GM23248 (cell line): ENCODE measurements at regions not wholly inside any gene's neighbourhood (a gene's known extent, or its start where the extent isn't known, plus 50 kb on each side); places are given as distances from the start of the nearest gene placed in this dataset.
A peak's percentile ranks its signal among the peaks of the same experiment; 100 is the strongest.

Experiments
- DNase-seq: peaks from one replicate; pipeline ENCODE4 v3.0.0-alpha.2; 2015
- H2AFZ ChIP-seq: fragments of 200-600 bp; sonication (generic); 2 replicates; pipeline ENCODE4 v1.6.1; 2016; ENCODE audit warnings: antibody characterized with exemption
- H3F3A ChIP-seq: fragments of 200-600 bp; sonication (generic); 2 replicates; pipeline ENCODE4 v1.6.1; 2016; ENCODE audit warnings: mild to moderate bottlenecking, antibody characterized with exemption, mixed run types; ENCODE audit not compliant: insufficient read depth
- H3K27ac ChIP-seq: fragments of 200-600 bp; sonication (generic); 2 replicates; pipeline ENCODE4 v1.5.1; 2016; ENCODE audit warnings: mild to moderate bottlenecking
- H3K27me3 ChIP-seq: fragments of 200-600 bp; sonication (generic); replicated peaks from 2 replicates; pipeline ENCODE4 v1.6.1; 2016; ENCODE audit warnings: mild to moderate bottlenecking; ENCODE audit not compliant: insufficient read depth
- H3K36me3 ChIP-seq: fragments of 200-600 bp; sonication (generic); 2 replicates; pipeline ENCODE4 v1.6.1; 2016; ENCODE audit warnings: low read depth, mild to moderate bottlenecking
- H3K4me1 ChIP-seq: fragments of 200-600 bp; sonication (generic); 2 replicates; pipeline ENCODE4 v1.6.1; 2016; ENCODE audit warnings: mild to moderate bottlenecking; ENCODE audit not compliant: insufficient read depth
- H3K4me2 ChIP-seq: fragments of 200-600 bp; sonication (generic); one replicate; pipeline ENCODE4 v1.6.1; 2016; ENCODE audit warnings: mild to moderate bottlenecking; ENCODE audit not compliant: unreplicated experiment
- H3K4me3 ChIP-seq: fragments of 200-600 bp; sonication (generic); 2 replicates; pipeline ENCODE4 v1.5.1; 2016; ENCODE audit warnings: mild to moderate bottlenecking
- H3K79me2 ChIP-seq: fragments of 200-600 bp; sonication (generic); 2 replicates; pipeline ENCODE4 v1.6.1; 2016; ENCODE audit warnings: mild to moderate bottlenecking; ENCODE audit not compliant: insufficient read depth
- H3K9ac ChIP-seq: fragments of 200-600 bp; sonication (generic); 2 replicates; pipeline ENCODE4 v1.6.1; 2016; ENCODE audit warnings: mild to moderate bottlenecking
- H3K9me2 ChIP-seq: fragments of 200-600 bp; sonication (generic); 2 replicates; pipeline ENCODE4 v1.6.1; 2016; ENCODE audit warnings: mixed run types, mild to moderate bottlenecking, moderate library complexity; ENCODE audit not compliant: insufficient read depth
- H3K9me3 ChIP-seq: fragments of 200-600 bp; sonication (generic); one replicate; pipeline ENCODE4 v1.6.1; 2017; ENCODE audit warnings: low read depth
- H4K20me1 ChIP-seq: fragments of 200-600 bp; sonication (generic); 2 replicates; pipeline ENCODE4 v1.6.0; 2016; ENCODE audit not compliant: insufficient read depth
- EZH2 ChIP-seq: fragments of 200-600 bp; sonication (generic); IDR thresholded peaks from 2 replicates; pipeline ENCODE4 v1.6.1; 2018; ENCODE audit warnings: antibody characterized with exemption, mild to moderate bottlenecking; ENCODE audit not compliant: insufficient read depth, poor library complexity, severe bottlenecking
- EZH2phosphoT487 ChIP-seq: fragments of 200-600 bp; sonication (generic); IDR thresholded peaks from 2 replicates; pipeline ENCODE4 v1.6.1; 2018; ENCODE audit warnings: antibody characterized with exemption, moderate library complexity, mild to moderate bottlenecking, low read depth; ENCODE audit not compliant: insufficient read depth
- WGBS, 2 experiments: methylation state at CpG; one replicate each; pipeline ENCODE4 v1.1.6; 2015 to 2017; ENCODE audit warnings: low lambda C conversion rate in 2 of 2, low coverage in 1 of 2; ENCODE audit errors: missing lambda C conversion rate in 2 of 2; 5-methylcytosine and 5-hydroxymethylcytosine counted together
- in situ Hi-C: fragments of 300-500 bp; cut with MboI; formaldehyde crosslinking; loops from 2 replicates; pipeline ENCODE4 v1.15.0; 2020

DNA sequence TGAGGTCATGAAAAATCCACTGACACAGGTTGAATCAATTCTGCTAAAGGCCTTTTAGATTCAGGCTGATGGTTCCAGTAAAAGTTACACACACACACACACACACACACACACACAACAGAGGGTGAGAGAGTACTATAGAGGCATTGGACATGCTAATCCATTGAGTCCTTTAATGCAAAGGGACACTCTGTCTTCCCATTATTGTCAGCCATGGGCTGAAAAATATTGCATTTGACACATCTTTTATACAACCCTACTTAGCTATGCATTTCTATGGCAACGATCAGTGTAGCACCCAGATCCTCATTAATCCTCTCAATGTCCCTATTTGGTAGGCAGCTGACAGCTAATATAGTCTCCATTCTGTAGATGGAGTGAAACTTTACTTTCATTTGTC lies 440.8 kb upstream of the RGPD4 start:
- TF ChIP-seq EZH2 (no peak), EZH2phosphoT487 (no peak)
- Histone ChIP-seq H3K4me1 (no peaks in the 10 kb centered on the region), H3K9me2 (no peaks in the 10 kb centered on the region), H3K9me3 (no peaks in the 10 kb centered on the region), H3K4me3 (no peak overlapping the region), H2AFZ (no peak overlapping the region), H3K27me3 (no peaks in the 10 kb centered on the region), H3K79me2 (no peaks in the 10 kb centered on the region), H3K36me3 (no peaks in the 10 kb centered on the region), H3K9ac (no peak overlapping the region), H4K20me1 (no peaks in the 10 kb centered on the region), H3K4me2 (no peak overlapping the region), H3K27ac (no peak overlapping the region), H3F3A (no peaks in the 10 kb centered on the region)
- in situ Hi-C loops: no loop called here
- no peak for DNase-seq
- WGBS, 2 experiments: 19 to 25% methylated on average over 1 of the region's 1 CpG

GRCh38 chr2:107392241-107392704 lies 434.4 kb upstream of the RGPD4 start:
- in situ Hi-C loops: no loop called here
- Histone ChIP-seq H3K4me3 (no peak overlapping the region), H3K9me2 (no peaks in the 10 kb centered on the region), H4K20me1 (no peaks in the 10 kb centered on the region), H3K36me3 (no peaks in the 10 kb centered on the region), H3K9me3 (no peaks in the 10 kb centered on the region), H3K27me3 (no peaks in the 10 kb centered on the region), H3K79me2 (no peaks in the 10 kb centered on the region), H3K4me2 (no peak overlapping the region), H3F3A (no peaks in the 10 kb centered on the region), H3K9ac (no peak overlapping the region), H3K27ac (no peak overlapping the region), H3K4me1 (no peaks in the 10 kb centered on the region), H2AFZ (no peak overlapping the region)
- TF ChIP-seq EZH2 (no peak), EZH2phosphoT487 (no peak)
- no peak for DNase-seq
- WGBS, 2 experiments: 89 to 98% methylated on average over 24 to 32 of the region's 32 CpGs

DNA sequence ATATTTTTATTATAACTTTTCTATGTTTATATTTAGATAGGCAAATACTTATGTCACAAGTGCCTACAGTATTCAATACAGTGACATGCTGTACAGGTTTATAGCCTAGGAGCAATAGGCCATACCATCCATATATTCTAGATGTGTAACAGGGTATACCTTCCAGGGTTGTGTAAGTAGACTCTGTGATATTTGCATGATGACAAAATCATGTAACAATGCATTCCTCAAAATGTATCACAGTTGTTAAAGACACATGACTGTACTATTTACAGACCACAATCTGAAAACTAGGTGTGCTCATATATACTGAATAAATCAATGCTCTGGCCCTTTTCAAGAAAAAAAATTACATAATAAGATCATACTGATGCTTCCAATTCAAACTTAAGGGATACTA lies 433.2 kb upstream of the RGPD4 start:
- no peaks in the 10 kb centered on the region for H3K9me2 ChIP-seq
- TF ChIP-seq EZH2 (no peak), EZH2phosphoT487 (no peak)
- in situ Hi-C loops: no loop called here
- no peak overlapping the region for H3K4me2 ChIP-seq
- no peak overlapping the region for H2AFZ ChIP-seq
- H3K9ac ChIP-seq: no peak overlapping the region
- no peaks in the 10 kb centered on the region for H3K4me1 ChIP-seq
- DNase-seq: peak; percentile 12
- no peaks in the 10 kb centered on the region for H3K79me2 ChIP-seq
- no peak overlapping the region for H3K4me3 ChIP-seq
- H3K36me3 ChIP-seq: no peaks in the 10 kb centered on the region
- H3F3A ChIP-seq: no peaks in the 10 kb centered on the region
- no peaks in the 10 kb centered on the region for H4K20me1 ChIP-seq
- no peak overlapping the region for H3K27ac ChIP-seq
- no peaks in the 10 kb centered on the region for H3K27me3 ChIP-seq
- no peaks in the 10 kb centered on the region for H3K9me3 ChIP-seq

DNA sequence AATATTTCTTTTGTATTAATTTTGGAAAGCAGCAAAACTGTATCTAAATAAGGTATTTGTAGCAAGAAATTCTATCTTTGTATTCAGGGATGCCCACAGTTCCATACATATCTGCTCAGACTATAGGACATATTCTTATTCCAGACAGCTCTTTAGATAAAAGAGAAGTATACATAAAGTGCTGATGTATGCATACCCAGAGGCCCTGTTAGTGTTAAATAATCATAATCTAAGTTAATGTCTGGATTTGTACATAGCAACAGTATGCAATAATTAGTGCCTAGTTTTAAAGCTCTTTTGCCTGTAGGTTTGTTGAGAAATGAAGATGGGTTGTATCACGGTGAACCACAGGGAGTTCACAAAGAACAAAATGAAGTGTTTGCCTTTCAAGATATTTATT lies 428.0 kb upstream of the RGPD4 start:
- H3K4me3 ChIP-seq: no peak overlapping the region
- no peaks in the 10 kb centered on the region for H4K20me1 ChIP-seq
- TF ChIP-seq EZH2 (no peak), EZH2phosphoT487 (no peak)
- no peaks in the 10 kb centered on the region for H3K36me3 ChIP-seq
- no peaks in the 10 kb centered on the region for H3K9me3 ChIP-seq
- no peak overlapping the region for H3K4me2 ChIP-seq
- 87 to 91% methylated on average over 1 of the region's 1 CpG for WGBS, 2 experiments
- peaks cover 5% of the 10 kb centered on the region; the same call in 1 of the 2 replicates for H3K27me3 ChIP-seq
- H3K27ac ChIP-seq: no peak overlapping the region
- H3K9me2 ChIP-seq: no peaks in the 10 kb centered on the region
- no peaks in the 10 kb centered on the region for H3K79me2 ChIP-seq
- no peaks in the 10 kb centered on the region for H3F3A ChIP-seq
- DNase-seq: no peak
- H3K4me1 ChIP-seq: no peaks in the 10 kb centered on the region
- no peak overlapping the region for H3K9ac ChIP-seq
- H2AFZ ChIP-seq: no peak overlapping the region
- in situ Hi-C loops: no loop called here

GRCh38 chr2:107402330-107402729 lies 424.4 kb upstream of the RGPD4 start:
- Histone ChIP-seq H3K9me2 (no peaks in the 10 kb centered on the region), H3K4me2 (no peak overlapping the region), H3K4me1 (no peaks in the 10 kb centered on the region), H3K27me3 (peaks cover 15% of the 10 kb centered on the region), H3F3A (no peaks in the 10 kb centered on the region), H3K27ac (no peak overlapping the region), H3K9ac (no peak overlapping the region), H3K36me3 (no peaks in the 10 kb centered on the region), H3K4me3 (no peak overlapping the region), H2AFZ (no peak overlapping the region), H3K9me3 (no peaks in the 10 kb centered on the region), H3K79me2 (no peaks in the 10 kb centered on the region), H4K20me1 (no peaks in the 10 kb centered on the region)
- TF ChIP-seq EZH2 (no peak), EZH2phosphoT487 (no peak)
- 75 to 86% methylated on average over 3 of the region's 3 CpGs for WGBS, 2 experiments
- no peak for DNase-seq
- in situ Hi-C loops: no loop called here
